SK-N-SH (cell line): ENCODE measurements at regions not wholly inside any gene's neighbourhood (a gene's known extent, or its start where the extent isn't known, plus 50 kb on each side); places are given as distances from the start of the nearest gene placed in this dataset.

Experiments used
- CTCF ChIA-PET: fragments of 300-600, 350-600 bp; formaldehyde crosslinking; extraction: SDS; loops from one replicate; lab custom pipeline; 2021; lab: Yijun Ruan, JAX
- POLR2A ChIA-PET: fragments of 350-600 bp; sonication (Branson Sonifier 250); formaldehyde crosslinking; extraction: SDS; loops from one replicate; lab custom pipeline; 2020; ENCODE audit warnings: antibody characterized with exemption, inconsistent platforms; lab: Yijun Ruan, JAX
- DNase-seq: peaks from one replicate; pipeline ENCODE4 v3.0.0; 2012
- H2AFZ ChIP-seq: fragments of 200-600 bp; sonication (generic); 2 replicates; pipeline ENCODE4 v1.8.1; 2016; ENCODE audit warnings: antibody characterized with exemption, mild to moderate bottlenecking, low read depth
- H3F3A ChIP-seq: fragments of 200-600 bp; sonication (generic); replicated peaks from 2 replicates; pipeline ENCODE3; 2016; ENCODE audit warnings: antibody characterized with exemption, mild to moderate bottlenecking; ENCODE audit not compliant: insufficient read depth
- H3K27ac ChIP-seq, 2 experiments: fragments of 200-500 bp in 1 of 2; fragments of 200-600 bp in 1 of 2; sonication (Bioruptor generic) in 1 of 2; sonication (generic), shearing (Covaris generic) in 1 of 2; 2 replicates each; pipeline versions ENCODE4 v1.5.1 to v1.6.1; 2014 to 2016; ENCODE audit warnings: low read depth in 2 of 2, inconsistent platforms in 1 of 2, low read length in 1 of 2, mild to moderate bottlenecking in 1 of 2, mixed read lengths in 1 of 2
- H3K27me3 ChIP-seq: fragments of 200-600 bp; sonication (generic), shearing (Covaris generic); 2 replicates; pipeline ENCODE4 v1.6.1; 2016; ENCODE audit warnings: mixed run types; ENCODE audit not compliant: insufficient read depth
- H3K36me3 ChIP-seq, 2 experiments: fragments of 200-500 bp in 1 of 2; fragments of 200-600 bp in 1 of 2; sonication (Bioruptor generic) in 1 of 2; sonication (generic) in 1 of 2; replicated peaks in 1 of 2; 2 replicates each; pipeline versions ENCODE3 to v1.5.1; 2014 to 2016; ENCODE audit warnings: low read length in 1 of 2, mild to moderate bottlenecking in 1 of 2; ENCODE audit not compliant: insufficient read depth in 2 of 2, control insufficient read depth in 1 of 2
- H3K4me1 ChIP-seq, 2 experiments: fragments of 200-500 bp in 1 of 2; fragments of 200-600 bp in 1 of 2; sonication (Bioruptor generic) in 1 of 2; sonication (generic), shearing (Covaris generic) in 1 of 2; 2 replicates each; pipeline versions ENCODE4 v1.5.1 to v1.6.1; 2014 to 2016; ENCODE audit warnings: low read depth in 1 of 2, low read length in 1 of 2, mixed run types in 1 of 2; ENCODE audit not compliant: insufficient read depth in 2 of 2, control insufficient read depth in 1 of 2
- H3K4me2 ChIP-seq: fragments of 200-600 bp; sonication (generic), shearing (Covaris generic); 2 replicates; pipeline ENCODE4 v1.6.1; 2017; ENCODE audit warnings: mixed run types
- H3K4me3 ChIP-seq, 2 experiments: fragments of 200-500 bp in 1 of 2; fragments of 200-600 bp in 1 of 2; sonication (Bioruptor generic) in 1 of 2; sonication (generic), shearing (Covaris generic) in 1 of 2; 2 replicates each; pipeline versions ENCODE4 v1.5.1 to v1.8.1; 2014 to 2016; ENCODE audit warnings: low read depth in 2 of 2, inconsistent platforms in 1 of 2, low read length in 1 of 2, mild to moderate bottlenecking in 1 of 2, mixed read lengths in 1 of 2, moderate library complexity in 1 of 2
- H3K79me2 ChIP-seq: fragments of 200-600 bp; sonication (generic); 2 replicates; pipeline ENCODE4 v1.8.1; 2017; ENCODE audit warnings: mild to moderate bottlenecking; ENCODE audit not compliant: insufficient read depth
- H3K9ac ChIP-seq: fragments of 200-600 bp; sonication (generic); 2 replicates; pipeline ENCODE4 v1.6.1; 2017; ENCODE audit warnings: mixed run types
- H3K9me2 ChIP-seq: fragments of 200-600 bp; sonication (generic); 2 replicates; pipeline ENCODE4 v1.6.1; 2017; ENCODE audit warnings: mixed run types
- H3K9me3 ChIP-seq: fragments of 200-600 bp; sonication (generic); 2 replicates; pipeline ENCODE4 v1.6.1; 2017; ENCODE audit warnings: mixed run types, mild to moderate bottlenecking, moderate library complexity
- H4K20me1 ChIP-seq: fragments of 200-600 bp; sonication (generic); 2 replicates; pipeline ENCODE4 v1.6.1; 2017; ENCODE audit warnings: mild to moderate bottlenecking, mixed run types; ENCODE audit not compliant: insufficient read depth
- CHD2 ChIP-seq: fragments of 150-350 bp; IDR thresholded peaks from 2 replicates; pipeline ENCODE4 v1.6.1; 2018; ENCODE audit warnings: low read length; ENCODE audit not compliant: partially characterized antibody
- ELF1 ChIP-seq: IDR thresholded peaks from 2 replicates; pipeline ENCODE4 v1.4.0; 2012
- EP300 ChIP-seq, 2 experiments: IDR thresholded peaks; 2 replicates each; pipeline versions ENCODE4 v1.4.0 to v1.6.1; 2012; ENCODE audit warnings: borderline replicate concordance in 1 of 2, low read depth in 1 of 2, low read length in 1 of 2
- EZH2phosphoT487 ChIP-seq: fragments of 200-600 bp; sonication (generic); IDR thresholded peaks from 2 replicates; pipeline ENCODE4 v1.6.1; 2017; ENCODE audit warnings: low read depth, mixed run types, mild to moderate bottlenecking, antibody characterized with exemption, moderate library complexity, borderline replicate concordance
- FOXJ3 ChIP-seq: sonication (generic); formaldehyde crosslinking; IDR thresholded peaks from 2 replicates; pipeline ENCODE4 v1.5.1; 2020; ENCODE audit warnings: mild to moderate bottlenecking, missing genetic modification reagents
- FOXM1 ChIP-seq: IDR thresholded peaks from 2 replicates; pipeline ENCODE4 v1.4.0; 2012; ENCODE audit warnings: low read depth, mild to moderate bottlenecking
- GABPA ChIP-seq: IDR thresholded peaks from 2 replicates; pipeline ENCODE4 v1.4.0; 2012; ENCODE audit warnings: low read depth, mild to moderate bottlenecking
- GATA2 ChIP-seq: sonication (generic); formaldehyde crosslinking; IDR thresholded peaks from 2 replicates; pipeline ENCODE4 v1.5.0; 2020; ENCODE audit warnings: mild to moderate bottlenecking, missing genetic modification reagents
- JUND ChIP-seq: IDR thresholded peaks from 2 replicates; pipeline ENCODE4 v1.4.0; 2012
- MAX ChIP-seq: IDR thresholded peaks from 2 replicates; pipeline ENCODE4 v1.4.0; 2012; ENCODE audit warnings: low read depth
- MXI1 ChIP-seq: IDR thresholded peaks from 2 replicates; pipeline ENCODE4 v1.6.1; 2012; ENCODE audit warnings: mild to moderate bottlenecking, low read depth, low read length, improper control_type of control experiment
- NRF1 ChIP-seq: IDR thresholded peaks from 2 replicates; pipeline ENCODE4 v1.6.1; 2012; ENCODE audit warnings: low read depth, mild to moderate bottlenecking, low read length
- PBX3 ChIP-seq: IDR thresholded peaks from 2 replicates; pipeline ENCODE4; 2012
- RAD21 ChIP-seq: IDR thresholded peaks from 2 replicates; pipeline ENCODE4 v1.6.1; 2012; ENCODE audit warnings: mild to moderate bottlenecking, low read length
- RCOR1 ChIP-seq: fragments of 150-350 bp; IDR thresholded peaks from 2 replicates; pipeline ENCODE4 v1.6.1; 2017; ENCODE audit warnings: antibody characterized with exemption, low read length
- REST ChIP-seq: IDR thresholded peaks from 2 replicates; pipeline ENCODE4 v1.6.1; 2012; ENCODE audit warnings: mild to moderate bottlenecking, low read depth, low read length, moderate library complexity
- RXRA ChIP-seq: IDR thresholded peaks from 2 replicates; pipeline ENCODE4 v1.4.0; 2012; ENCODE audit warnings: low read depth, mild to moderate bottlenecking, borderline replicate concordance
- SMC3 ChIP-seq: IDR thresholded peaks from 2 replicates; pipeline ENCODE4 v1.6.1; 2012; ENCODE audit warnings: low read depth, low read length, improper control_type of control experiment
- TAF1 ChIP-seq: IDR thresholded peaks from 2 replicates; pipeline ENCODE4 v1.6.1; 2012; ENCODE audit warnings: low read depth, mild to moderate bottlenecking, low read length, moderate library complexity, borderline replicate concordance
- TCF12 ChIP-seq: IDR thresholded peaks from 2 replicates; pipeline ENCODE4 v1.4.0; 2012
- TEAD4 ChIP-seq: IDR thresholded peaks from 2 replicates; pipeline ENCODE4 v1.4.0; 2012; ENCODE audit warnings: mild to moderate bottlenecking, borderline replicate concordance; ENCODE audit not compliant: insufficient read depth
- USF2 ChIP-seq: fragments of 150-350 bp; IDR thresholded peaks from 2 replicates; pipeline ENCODE4 v1.6.1; 2017; ENCODE audit warnings: antibody characterized with exemption, low read length, low read depth, borderline replicate concordance
- ZBTB33 ChIP-seq: IDR thresholded peaks from 2 replicates; pipeline ENCODE4 v1.4.0; 2012; ENCODE audit warnings: low read depth, borderline replicate concordance
- WGBS: methylation state at CpG from one replicate; pipeline ENCODE4 v1.1.6; 2017; ENCODE audit warnings: low lambda C conversion rate; 5-methylcytosine and 5-hydroxymethylcytosine counted together

GRCh38 chr3:73210759-73211158 is 149.3 kb downstream of the EBLN2 start:
- ChIA-PET POLR2A (no interaction called here), CTCF (interaction anchor here (0.9 kb wide), 1 partner anchor 15 kb away, joined by 3 read pairs; no protein-coding TSS in a partner anchor)
- no peak for DNase-seq
- Histone ChIP-seq H3K4me1 (peaks cover 4 to 16% of the 10 kb centered on the region in 2 experiments; a peak in 3 of 4 replicates), H3K79me2 (no peaks in the 10 kb centered on the region), H3K27ac (no peak overlapping the region), H3K9me2 (no peaks in the 10 kb centered on the region), H3K9ac (no peak overlapping the region), H4K20me1 (no peaks in the 10 kb centered on the region), H2AFZ (no peak overlapping the region), H3F3A (no peaks in the 10 kb centered on the region), H3K4me2 (no peak overlapping the region), H3K9me3 (no peaks in the 10 kb centered on the region), H3K36me3 (no peaks in the 10 kb centered on the region), H3K4me3 (no peak overlapping the region), H3K27me3 (no peaks in the 10 kb centered on the region)
- WGBS = 42% methylated on average over 1 of the region's 3 CpGs
- TF ChIP-seq JUND (no peak), FOXM1 (no peak), RCOR1 (no peak), NRF1 (no peak), TEAD4 (no peak), CHD2 (no peak), MXI1 (no peak), RXRA (no peak), REST (no peak), SMC3 (no peak), PBX3 (no peak), GATA2 (CRISPR knock-in tag) (no peak), EZH2phosphoT487 (no peak), GABPA (no peak), MAX (no peak)

- CTCF ChIA-PET = no interaction called here
- WGBS = 62% methylated on average over 3 of the region's 3 CpGs
- DNase-seq = no peak
- Histone ChIP-seq H3K4me2 (no peak overlapping the region), H2AFZ (no peak overlapping the region), H3F3A (no peaks in the 10 kb centered on the region), H3K27ac (no peak overlapping the region), H3K79me2 (no peaks in the 10 kb centered on the region), H3K9me3 (no peaks in the 10 kb centered on the region), H3K27me3 (no peaks in the 10 kb centered on the region), H3K4me3 (no peak overlapping the region), H3K9ac (no peak overlapping the region), H3K9me2 (no peaks in the 10 kb centered on the region), H3K36me3 (no peaks in the 10 kb centered on the region), H3K4me1 (peaks cover 3 to 7% of the 10 kb centered on the region in 2 experiments; a peak in 3 of 4 replicates), H4K20me1 (no peaks in the 10 kb centered on the region)
- POLR2A ChIA-PET = no interaction called here
- TF ChIP-seq ZBTB33 = no peak
- TF ChIP-seq TAF1 = no peak
- no peak for TF ChIP-seq RAD21
- TF ChIP-seq ELF1 = no peak
- TF ChIP-seq NRF1 = no peak
- TF ChIP-seq EP300 (IDR thresholded peaks at IDR 0.05; ENCODE audit: borderline replicate concordance in 1 of 2, low read depth in 1 of 2, low read length in 1 of 2) = no peak
- TF ChIP-seq TCF12 = no peak
- TF ChIP-seq USF2 = no peak
- TF ChIP-seq FOXJ3 (CRISPR knock-in tag) = no peak
- no peak for TF ChIP-seq FOXM1
Observed at GRCh38 chr3:73212683-73213082, 151.2 kb downstream of the EBLN2 start.
